ENCODE measurements at regions not wholly inside any gene's neighbourhood (a gene's known extent, or its start where the extent isn't known, plus 50 kb on each side); places are given as distances from the start of the nearest gene placed in this dataset.

DNA sequence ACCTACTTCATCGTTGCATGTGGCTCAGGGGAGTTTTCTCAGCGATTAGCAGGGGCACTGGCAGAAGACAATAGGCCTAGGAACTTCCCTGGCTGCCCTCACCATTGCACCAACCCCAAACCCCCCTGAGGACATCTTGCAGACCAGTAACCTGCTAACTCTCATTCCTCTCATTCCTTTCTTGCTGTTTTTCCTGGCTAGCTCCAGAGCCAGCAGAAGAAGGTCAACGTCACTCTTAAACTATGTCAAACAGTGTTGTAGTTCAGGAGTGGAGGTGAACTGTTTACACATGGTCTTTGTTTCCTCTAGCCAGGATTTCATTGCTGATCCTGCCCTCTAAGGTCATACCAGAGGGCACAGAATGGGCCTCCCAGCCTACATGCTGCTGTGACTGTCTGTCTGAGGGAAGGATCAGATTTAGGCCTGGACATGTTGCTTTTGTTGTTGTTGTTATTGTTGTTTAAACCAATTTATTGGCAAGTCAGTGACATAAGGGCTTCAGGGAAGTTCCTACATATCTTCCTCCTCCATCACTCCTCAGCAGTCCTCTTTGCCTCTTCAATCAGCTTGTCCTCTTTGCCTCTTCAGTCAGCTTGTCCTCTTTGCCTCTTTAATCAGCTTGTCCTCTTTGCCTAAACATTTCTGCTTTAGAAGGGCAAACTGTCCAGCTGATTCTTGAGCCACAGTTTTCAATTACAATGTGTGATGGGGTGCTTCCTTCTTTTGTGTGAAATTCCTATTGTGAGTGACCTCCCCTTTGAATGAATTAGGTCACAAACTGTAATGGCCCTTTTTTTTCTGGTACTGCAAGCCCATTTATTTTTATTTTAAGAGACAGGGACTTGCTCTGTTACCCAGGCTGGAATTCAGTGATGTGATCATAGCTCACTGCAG lies 471.9 kb upstream of the TNP1 start:
- intact Hi-C loops (cut with micrococcal nuclease): no loop called here
- DNase-seq: no peak
- Mint-ChIP-seq H3K4me3 (no peak overlapping the region), H3K27ac (no peak overlapping the region), H3K9me3 (no peaks in the 10 kb centered on the region), H3K4me1 (ENCODE audit: low read depth) (no peaks in the 10 kb centered on the region), H3K36me3 (no peaks in the 10 kb centered on the region), H3K27me3 (no peaks in the 10 kb centered on the region)
- CTCF ChIA-PET: no interaction called here
- POLR2A ChIA-PET: no interaction called here

DNA sequence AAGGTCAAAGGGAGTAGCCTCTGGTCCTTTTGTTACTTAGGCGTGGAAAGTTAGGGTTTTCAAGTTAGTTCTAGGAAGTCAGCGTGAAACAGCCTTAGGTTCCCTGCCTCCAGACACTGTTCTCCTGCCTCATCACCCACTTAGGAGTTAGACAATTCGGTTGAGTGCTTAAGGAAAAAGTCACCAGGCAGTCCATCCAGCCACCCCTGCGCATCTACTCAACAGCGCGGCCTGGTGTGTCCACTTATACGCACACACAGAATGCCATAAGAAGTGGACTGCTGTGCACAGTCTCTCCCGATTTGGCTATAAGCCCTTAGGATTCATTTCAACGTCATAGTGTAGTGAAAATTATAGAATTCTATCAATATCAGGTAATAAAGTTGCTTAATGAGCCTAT lies 470.8 kb upstream of the TNP1 start:
- POLR2A ChIA-PET: no interaction called here
- CTCF ChIA-PET: no interaction called here

DNA sequence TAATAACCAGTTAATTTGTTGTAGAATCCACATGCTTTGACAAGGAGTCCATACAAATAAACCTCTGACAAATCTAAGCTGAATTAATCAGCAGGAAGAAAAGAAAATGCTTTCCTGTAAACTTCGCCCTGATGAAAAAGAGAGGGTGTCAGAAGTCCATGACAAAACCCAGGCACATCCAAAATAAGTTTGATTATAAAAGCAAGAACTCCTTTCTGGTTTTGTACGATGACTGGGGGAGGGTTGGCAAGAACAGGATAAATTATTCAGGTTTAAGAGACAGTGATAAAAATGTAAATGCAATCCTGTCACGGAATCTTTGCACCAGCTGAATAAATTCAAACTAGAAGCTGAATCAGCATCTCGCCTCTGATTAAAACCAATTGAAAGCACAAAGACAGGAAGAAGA lies 469.2 kb upstream of the TNP1 start:
- CTCF ChIA-PET: no interaction called here
- Mint-ChIP-seq H3K27ac (no peak overlapping the region), H3K4me3 (no peak overlapping the region), H3K36me3 (peaks cover 17% of the 10 kb centered on the region), H3K9me3 (peaks cover 4% of the 10 kb centered on the region), H3K4me1 (ENCODE audit: low read depth) (no peaks in the 10 kb centered on the region), H3K27me3 (peaks cover 3% of the 10 kb centered on the region)
- intact Hi-C loops (cut with micrococcal nuclease): no loop called here
- no peak for DNase-seq
- POLR2A ChIA-PET: no interaction called here

More for the DNA sequence above, 470.8 kb upstream of the TNP1 start:
- Mint-ChIP-seq H3K4me1 (ENCODE audit: low read depth) (no peaks in the 10 kb centered on the region), H3K36me3 (peaks cover 4% of the 10 kb centered on the region), H3K27me3 (peaks cover under 1% of the 10 kb centered on the region), H3K4me3 (no peak overlapping the region), H3K9me3 (no peaks in the 10 kb centered on the region), H3K27ac (no peak overlapping the region)
- intact Hi-C loops (cut with micrococcal nuclease): no loop called here
- DNase-seq: no peak

DNA sequence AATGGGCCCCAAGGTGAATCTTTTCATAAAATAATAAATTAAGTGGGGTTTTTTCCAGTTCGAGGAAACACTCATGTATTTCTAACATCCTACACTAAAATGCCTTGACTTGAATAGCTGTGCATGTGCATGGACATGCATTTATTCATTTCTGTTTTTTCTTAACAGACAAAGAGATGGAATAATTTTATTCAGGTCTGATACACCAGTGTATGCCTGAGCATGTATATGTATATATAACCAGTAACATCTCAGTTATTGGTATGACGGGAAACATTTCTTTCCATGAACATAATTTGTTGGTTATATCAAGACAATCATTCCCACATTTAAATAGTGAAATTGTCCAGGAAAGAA lies 468.7 kb upstream of the TNP1 start:
- Mint-ChIP-seq H3K27ac (no peak overlapping the region), H3K4me3 (no peak overlapping the region), H3K4me1 (ENCODE audit: low read depth) (no peaks in the 10 kb centered on the region), H3K9me3 (peaks cover 8% of the 10 kb centered on the region), H3K27me3 (peaks cover 3% of the 10 kb centered on the region), H3K36me3 (peaks cover 20% of the 10 kb centered on the region)
- intact Hi-C loops (cut with micrococcal nuclease): no loop called here
- ChIA-PET CTCF (no interaction called here), POLR2A (no interaction called here)
- DNase-seq: no peak

DNA sequence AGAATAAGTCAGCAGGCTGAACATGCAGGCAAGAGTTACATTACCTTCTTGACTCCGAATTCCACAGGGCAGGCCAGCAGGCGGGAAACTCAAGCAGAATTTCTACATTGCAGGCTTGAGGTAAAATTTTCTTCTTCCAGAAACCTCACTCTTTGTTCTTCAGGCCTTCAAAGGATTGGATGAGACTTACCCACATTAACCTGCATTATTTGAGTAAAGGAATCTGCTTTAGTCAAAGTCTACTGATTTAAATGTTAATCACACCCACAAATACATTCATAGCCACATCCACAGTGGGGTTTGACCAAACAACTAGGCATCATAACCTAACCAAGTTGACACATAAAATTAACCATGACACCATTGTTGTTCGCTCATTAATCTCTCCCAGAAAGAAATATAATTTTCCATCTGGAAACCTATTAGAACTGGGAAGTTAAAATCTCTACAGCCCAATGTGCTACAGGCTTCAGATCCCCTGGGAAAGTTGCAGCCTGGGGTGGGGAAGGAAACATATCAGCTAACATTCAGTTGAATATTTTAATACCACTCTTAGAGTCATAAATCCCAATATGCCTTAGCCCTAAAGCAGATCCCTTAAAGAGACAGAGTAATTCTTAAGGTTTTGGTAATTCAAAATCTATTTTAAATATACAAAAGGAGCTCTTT lies 468.2 kb upstream of the TNP1 start:
- peaks cover 20% of the 10 kb centered on the region for H3K36me3 Mint-ChIP-seq
- H3K27ac Mint-ChIP-seq: no peak overlapping the region
- ChIA-PET POLR2A (no interaction called here), CTCF (no interaction called here)
- H3K4me1 Mint-ChIP-seq (ENCODE audit: low read depth): no peaks in the 10 kb centered on the region
- DNase-seq: no peak
- peaks cover 8% of the 10 kb centered on the region for H3K9me3 Mint-ChIP-seq
- intact Hi-C loops (cut with micrococcal nuclease): no loop called here
- no peak overlapping the region for H3K4me3 Mint-ChIP-seq
- H3K27me3 Mint-ChIP-seq: peaks cover 3% of the 10 kb centered on the region

DNA sequence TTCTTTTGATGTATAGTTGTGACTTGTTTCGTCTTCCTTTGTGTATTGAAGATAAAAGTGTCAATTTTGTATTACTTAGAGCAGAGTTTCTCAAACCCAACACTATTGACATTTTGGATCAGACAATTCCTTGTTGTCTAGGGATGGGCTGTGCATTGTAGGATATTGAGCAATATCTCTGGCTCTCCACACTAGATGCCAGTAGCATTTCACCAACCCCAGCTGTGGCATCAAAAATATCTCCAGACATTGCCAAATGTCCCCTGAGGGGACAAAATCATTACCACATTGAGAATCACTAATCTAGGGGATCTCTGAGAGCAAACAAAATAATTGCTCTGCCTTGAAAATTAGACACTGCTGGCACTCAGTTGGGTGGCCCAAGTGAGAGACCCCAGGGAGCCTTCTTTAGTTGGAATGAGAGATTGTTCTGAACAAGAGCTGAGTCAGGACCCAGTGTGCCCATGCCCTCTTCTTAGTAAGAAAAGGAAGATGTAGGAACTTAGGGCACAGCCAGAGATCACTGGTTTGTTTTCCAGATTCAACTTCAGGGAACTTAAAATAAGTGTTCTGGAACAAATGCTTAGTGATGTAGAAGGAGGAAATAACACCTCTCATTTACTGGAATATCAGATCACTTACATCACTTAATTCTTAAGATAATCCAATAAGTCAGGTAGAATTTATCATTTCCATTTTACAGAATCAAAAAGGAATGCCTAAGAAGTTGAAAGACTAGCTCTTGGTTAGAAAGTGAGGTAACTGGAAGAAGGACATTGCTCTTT lies 466.6 kb upstream of the TNP1 start:
- Mint-ChIP-seq H3K27me3 (peaks cover 3% of the 10 kb centered on the region), H3K4me3 (no peak overlapping the region), H3K4me1 (ENCODE audit: low read depth) (no peaks in the 10 kb centered on the region), H3K27ac (no peak overlapping the region), H3K36me3 (peaks cover 20% of the 10 kb centered on the region), H3K9me3 (peaks cover 8% of the 10 kb centered on the region)
- DNase-seq: no peak
- POLR2A ChIA-PET: no interaction called here
- CTCF ChIA-PET: no interaction called here
- intact Hi-C loops (cut with micrococcal nuclease): no loop called here

DNA sequence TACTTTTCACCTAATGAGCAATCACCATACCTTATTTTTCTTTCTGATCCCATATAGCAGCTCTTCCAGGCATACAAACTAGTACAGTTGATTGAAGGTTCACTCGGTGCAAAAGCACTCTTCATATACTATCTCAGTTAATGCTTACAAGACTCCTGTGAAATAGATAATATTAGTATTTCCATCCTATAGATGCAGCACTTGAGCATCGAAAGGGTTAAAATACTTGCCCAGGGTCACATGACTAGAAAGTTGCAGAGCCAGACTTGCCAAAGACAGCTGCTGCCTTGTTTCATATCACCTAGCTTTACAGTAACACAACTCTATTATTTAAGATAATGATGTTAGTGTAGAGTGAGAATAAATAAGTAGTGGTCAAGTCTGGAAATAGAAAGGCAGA lies 466.0 kb upstream of the TNP1 start:
- CTCF ChIA-PET: no interaction called here
- no peak overlapping the region for H3K4me3 Mint-ChIP-seq
- no peaks in the 10 kb centered on the region for H3K4me1 Mint-ChIP-seq (ENCODE audit: low read depth)
- H3K27ac Mint-ChIP-seq: no peak overlapping the region
- intact Hi-C loops (cut with micrococcal nuclease): no loop called here
- H3K9me3 Mint-ChIP-seq: peaks cover 8% of the 10 kb centered on the region
- no peak for DNase-seq
- peaks cover 3% of the 10 kb centered on the region for H3K27me3 Mint-ChIP-seq
- POLR2A ChIA-PET: no interaction called here
- peaks cover 20% of the 10 kb centered on the region for H3K36me3 Mint-ChIP-seq

DNA sequence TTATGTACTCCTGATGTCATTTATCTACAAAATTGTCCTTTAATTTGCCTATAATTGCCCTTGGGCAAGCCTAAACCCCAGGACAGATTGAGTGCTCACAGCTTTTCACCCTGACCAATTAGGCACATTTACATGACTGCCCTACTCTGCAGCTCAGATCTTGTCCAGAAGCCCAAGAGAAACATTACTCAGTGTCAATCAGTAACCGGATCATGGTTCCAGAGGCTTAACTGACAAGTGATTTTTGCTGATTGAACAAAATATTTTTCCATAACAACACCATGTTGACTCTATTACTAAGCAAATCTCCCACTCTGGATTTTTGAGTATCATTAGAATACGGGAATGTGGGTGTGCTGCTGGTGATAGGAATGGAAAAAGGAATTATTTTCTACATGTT lies 465.4 kb upstream of the TNP1 start:
- H3K36me3 Mint-ChIP-seq: peaks cover 20% of the 10 kb centered on the region
- DNase-seq: no peak
- no peaks in the 10 kb centered on the region for H3K4me1 Mint-ChIP-seq (ENCODE audit: low read depth)
- H3K9me3 Mint-ChIP-seq: peaks cover 8% of the 10 kb centered on the region
- H3K27me3 Mint-ChIP-seq: peaks cover 3% of the 10 kb centered on the region
- ChIA-PET POLR2A (no interaction called here), CTCF (no interaction called here)
- intact Hi-C loops (cut with micrococcal nuclease): no loop called here
- H3K4me3 Mint-ChIP-seq: no peak overlapping the region
- no peak overlapping the region for H3K27ac Mint-ChIP-seq

DNA sequence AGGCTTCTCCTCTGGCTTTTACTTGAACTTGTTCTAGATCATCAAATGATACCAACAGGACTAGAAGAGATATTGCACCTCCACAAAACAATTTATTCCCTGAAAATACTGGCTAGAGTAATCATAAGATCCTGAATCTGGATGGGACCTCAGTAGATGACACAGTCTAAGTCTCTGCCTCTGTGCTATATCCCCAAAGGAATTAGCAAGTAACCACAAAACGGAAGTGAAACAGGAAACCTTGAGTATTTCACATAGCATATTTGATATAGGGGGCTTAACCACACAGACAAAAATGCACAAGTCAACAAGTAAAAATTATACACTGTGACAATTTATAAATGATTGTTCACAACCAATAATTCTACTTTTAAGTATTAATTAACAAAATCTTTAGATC lies 456.9 kb upstream of the TNP1 start:
- intact Hi-C loops (cut with micrococcal nuclease): no loop called here
- ChIA-PET CTCF (no interaction called here), POLR2A (no interaction called here)
- Mint-ChIP-seq H3K36me3 (no peaks in the 10 kb centered on the region), H3K9me3 (no peaks in the 10 kb centered on the region), H3K27me3 (no peaks in the 10 kb centered on the region), H3K4me1 (ENCODE audit: low read depth) (peaks cover 11% of the 10 kb centered on the region), H3K27ac (no peak overlapping the region), H3K4me3 (no peak overlapping the region)
- DNase-seq: no peak

DNA sequence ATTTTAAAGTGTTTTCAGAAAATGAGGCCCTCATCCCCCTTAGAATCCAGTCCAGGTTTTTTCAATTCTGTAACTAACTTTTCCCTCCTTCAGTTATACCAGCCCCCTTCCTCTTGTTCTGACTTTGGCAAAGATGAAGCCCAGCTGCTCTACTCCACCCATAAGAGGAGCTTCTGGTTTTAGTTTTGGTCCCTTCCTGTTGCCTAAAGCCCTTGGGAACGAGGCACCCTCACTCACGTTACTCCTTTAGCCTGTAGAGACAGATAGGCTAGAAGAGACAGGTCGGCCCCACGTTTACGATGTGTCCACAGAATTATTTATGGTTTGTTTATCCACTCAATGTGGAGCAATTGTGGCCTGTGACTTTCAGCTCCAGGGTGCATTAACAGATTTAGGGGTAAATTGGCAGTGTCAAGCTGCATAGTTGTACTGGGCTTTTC lies 454.2 kb upstream of the TNP1 start:
- Mint-ChIP-seq H3K27me3 (no peaks in the 10 kb centered on the region), H3K27ac (no peak overlapping the region), H3K4me3 (no peak overlapping the region), H3K9me3 (no peaks in the 10 kb centered on the region), H3K4me1 (ENCODE audit: low read depth) (peaks cover 11% of the 10 kb centered on the region), H3K36me3 (no peaks in the 10 kb centered on the region)
- POLR2A ChIA-PET: no interaction called here
- CTCF ChIA-PET: no interaction called here
- no peak for DNase-seq
- intact Hi-C loops (cut with micrococcal nuclease): no loop called here

DNA sequence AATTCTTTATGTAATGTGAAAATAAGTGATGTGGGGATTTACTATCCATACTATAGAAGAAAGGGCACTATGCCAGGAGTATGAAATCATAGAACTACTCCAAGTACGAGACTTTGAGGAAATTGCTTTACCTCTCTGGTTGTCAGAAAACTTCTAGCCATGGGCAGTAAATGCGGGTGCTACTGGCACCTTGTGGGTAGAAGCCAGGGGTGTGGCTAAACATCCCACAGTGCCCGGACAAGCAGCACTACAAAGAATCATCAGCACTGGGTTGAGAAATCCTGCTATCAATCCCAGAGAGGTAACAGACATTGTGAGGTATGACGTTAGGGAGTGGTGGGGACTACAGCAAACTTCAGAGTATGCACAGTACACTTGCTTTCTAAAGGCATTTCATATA lies 453.5 kb upstream of the TNP1 start:
- no peaks in the 10 kb centered on the region for H3K27me3 Mint-ChIP-seq
- no peak overlapping the region for H3K27ac Mint-ChIP-seq
- H3K36me3 Mint-ChIP-seq: no peaks in the 10 kb centered on the region
- H3K9me3 Mint-ChIP-seq: no peaks in the 10 kb centered on the region
- intact Hi-C loops (cut with micrococcal nuclease): no loop called here
- peaks cover 11% of the 10 kb centered on the region for H3K4me1 Mint-ChIP-seq (ENCODE audit: low read depth)
- no peak for DNase-seq
- no peak overlapping the region for H3K4me3 Mint-ChIP-seq
- CTCF ChIA-PET: no interaction called here
- POLR2A ChIA-PET: no interaction called here

DNA sequence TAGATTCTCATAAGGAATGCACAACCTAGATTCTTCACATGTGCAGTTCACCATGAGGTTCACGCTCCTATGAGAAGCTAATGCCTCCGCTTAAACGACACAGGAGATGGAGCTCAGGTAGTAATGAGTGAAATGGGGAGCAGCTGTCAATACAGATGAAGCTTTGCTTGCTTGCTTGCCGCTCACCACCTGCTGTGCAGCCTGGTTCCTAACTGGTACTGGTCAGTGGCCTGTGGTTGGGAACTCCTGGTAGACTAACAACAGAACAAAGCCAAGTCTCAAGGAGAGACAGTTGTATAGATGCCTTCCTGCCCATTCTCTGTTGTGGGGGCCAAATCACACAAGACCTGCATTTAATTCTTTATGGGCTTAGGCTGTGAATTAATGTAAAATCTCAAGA lies 449.2 kb upstream of the TNP1 start:
- Mint-ChIP-seq H3K9me3 (no peaks in the 10 kb centered on the region), H3K4me3 (no peak overlapping the region), H3K4me1 (ENCODE audit: low read depth) (no peaks in the 10 kb centered on the region), H3K36me3 (no peaks in the 10 kb centered on the region), H3K27ac (no peak overlapping the region), H3K27me3 (no peaks in the 10 kb centered on the region)
- ChIA-PET CTCF (no interaction called here), POLR2A (no interaction called here)
- intact Hi-C loops (cut with micrococcal nuclease): no loop called here
- DNase-seq: no peak

DNA sequence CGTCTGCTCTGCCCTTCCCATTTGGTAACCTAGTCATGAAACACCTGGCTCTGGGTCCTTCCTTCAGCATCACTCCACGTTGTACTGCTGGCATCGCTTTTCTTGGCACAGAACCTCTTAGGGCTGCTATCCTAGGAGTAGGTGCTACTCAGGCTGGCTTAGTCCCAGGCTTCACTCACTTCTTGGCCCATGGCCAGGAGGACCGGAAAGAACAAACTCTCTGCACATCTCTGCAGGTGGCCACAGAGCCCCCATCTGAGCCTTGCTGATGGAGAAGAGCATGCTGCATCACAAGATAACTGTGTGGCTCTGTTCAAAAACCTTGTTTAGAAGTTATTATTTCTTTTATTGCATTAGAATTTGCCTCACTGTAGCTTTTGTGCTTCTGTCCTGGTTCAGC lies 447.2 kb upstream of the TNP1 start:
- H3K27ac Mint-ChIP-seq: no peak overlapping the region
- POLR2A ChIA-PET: no interaction called here
- intact Hi-C loops (cut with micrococcal nuclease): no loop called here
- H3K9me3 Mint-ChIP-seq: no peaks in the 10 kb centered on the region
- no peaks in the 10 kb centered on the region for H3K27me3 Mint-ChIP-seq
- CTCF ChIA-PET: no interaction called here
- H3K4me3 Mint-ChIP-seq: no peak overlapping the region
- no peak for DNase-seq
- no peaks in the 10 kb centered on the region for H3K4me1 Mint-ChIP-seq (ENCODE audit: low read depth)
- H3K36me3 Mint-ChIP-seq: no peaks in the 10 kb centered on the region

All from activated CD4-positive, alpha-beta memory T cell treated with anti-CD3 and anti-CD28 coated beads for 36 hours (primary cell).